ENCODE measurements at regions not wholly inside any gene's neighbourhood (a gene's known extent, or its start where the extent isn't known, plus 50 kb on each side); places are given as distances from the start of the nearest gene placed in this dataset.

- Histone ChIP-seq H3K4me3 (no peak overlapping the region), H3K4me1 (ENCODE audit: control insufficient read depth in 5 of 5, insufficient read depth in 5 of 5, low read length in 5 of 5) (peaks cover 0 to 5% (median 3%) of the 10 kb centered on the region in 5 donors), H3K9me3 (ENCODE audit: control insufficient read depth in 4 of 4, insufficient read depth in 3 of 4, low read length in 3 of 4) (no peaks in the 10 kb centered on the region), H3K9ac (ENCODE audit: insufficient read depth in 1 of 2, low read length in 2 of 2) (no peak overlapping the region), H3K27ac (ENCODE audit: low read depth in 1 of 2, low read length in 1 of 2) (no peak overlapping the region), H3K27me3 (ENCODE audit: control insufficient read depth in 3 of 3, insufficient read depth in 3 of 3, low read length in 2 of 3) (no peaks in the 10 kb centered on the region), H3K36me3 (ENCODE audit: control insufficient read depth in 4 of 4, insufficient read depth in 4 of 4, low read length in 4 of 4) (no peaks in the 10 kb centered on the region)
- ATAC-seq (ENCODE audit: insufficient read depth, low FRiP score), result no peak
- no peak for TF ChIP-seq CTCF (IDR thresholded peaks at IDR 0.05; ENCODE audit: control extremely low read depth, extremely low read depth)
- peak in 2 of 3 donors; percentile 26 to 38 for DNase-seq
- 57 to 62% methylated on average over 5 of the region's 5 CpGs for WGBS, 2 donors
Observed at GRCh38 chr6:80523010-80523409, 416.5 kb downstream of the BCKDHB start.

DNA sequence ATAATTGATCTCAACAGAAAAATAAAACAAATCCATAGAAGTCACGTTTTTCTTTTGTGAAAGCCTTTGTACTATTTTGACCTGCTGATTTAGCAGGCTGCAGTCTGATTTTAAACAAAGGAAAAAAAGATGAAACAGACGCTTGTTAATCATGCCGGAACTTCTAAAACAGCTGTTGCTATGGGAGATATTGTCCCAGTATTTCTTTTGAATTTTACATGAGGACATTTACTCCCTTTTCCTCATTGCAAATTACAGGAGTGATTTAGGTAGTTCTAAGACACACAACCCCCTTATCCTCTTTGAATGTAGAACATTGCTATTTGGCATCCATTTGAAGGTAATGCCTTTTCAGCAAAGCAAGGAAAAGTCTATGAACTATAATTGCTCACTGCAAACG lies 416.1 kb downstream of the BCKDHB start:
- H3K27ac ChIP-seq (ENCODE audit: low read depth in 1 of 2, low read length in 1 of 2), result no peak overlapping the region
- no peak for ATAC-seq (ENCODE audit: insufficient read depth, low FRiP score)
- peaks cover 0 to 5% (median 3%) of the 10 kb centered on the region in 5 donors for H3K4me1 ChIP-seq (ENCODE audit: control insufficient read depth in 5 of 5, insufficient read depth in 5 of 5, low read length in 5 of 5)
- no peaks in the 10 kb centered on the region for H3K9me3 ChIP-seq (ENCODE audit: control insufficient read depth in 4 of 4, insufficient read depth in 3 of 4, low read length in 3 of 4)
- no peak overlapping the region for H3K9ac ChIP-seq (ENCODE audit: insufficient read depth in 1 of 2, low read length in 2 of 2)
- H3K4me3 ChIP-seq, result no peak overlapping the region
- H3K36me3 ChIP-seq (ENCODE audit: control insufficient read depth in 4 of 4, insufficient read depth in 4 of 4, low read length in 4 of 4), result no peaks in the 10 kb centered on the region
- H3K27me3 ChIP-seq (ENCODE audit: control insufficient read depth in 3 of 3, insufficient read depth in 3 of 3, low read length in 2 of 3), result no peaks in the 10 kb centered on the region
- WGBS, 2 donors, result 61 to 76% methylated on average over 4 of the region's 4 CpGs
- TF ChIP-seq CTCF (IDR thresholded peaks at IDR 0.05; ENCODE audit: control extremely low read depth, extremely low read depth), result no peak
- DNase-seq, result peak in 1 of 3 donors; percentile 16

GRCh38 chr6:80519811-80520594 lies 413.5 kb downstream of the BCKDHB start:
- no peak for ATAC-seq (ENCODE audit: insufficient read depth, low FRiP score)
- Histone ChIP-seq H3K27ac (ENCODE audit: low read depth in 1 of 2, low read length in 1 of 2) (no peak overlapping the region), H3K9ac (ENCODE audit: insufficient read depth in 1 of 2, low read length in 2 of 2) (no peak overlapping the region), H3K27me3 (ENCODE audit: control insufficient read depth in 3 of 3, insufficient read depth in 3 of 3, low read length in 2 of 3) (no peaks in the 10 kb centered on the region), H3K36me3 (ENCODE audit: control insufficient read depth in 4 of 4, insufficient read depth in 4 of 4, low read length in 4 of 4) (no peaks in the 10 kb centered on the region), H3K4me3 (no peak overlapping the region), H3K9me3 (ENCODE audit: control insufficient read depth in 4 of 4, insufficient read depth in 3 of 4, low read length in 3 of 4) (no peaks in the 10 kb centered on the region), H3K4me1 (ENCODE audit: control insufficient read depth in 5 of 5, insufficient read depth in 5 of 5, low read length in 5 of 5) (peaks cover 0 to 5% (median 3%) of the 10 kb centered on the region in 5 donors)
- DNase-seq, result peak in 1 of 3 donors; percentile 29
- WGBS, 2 donors, result 92 to 93% methylated on average over 2 of the region's 2 CpGs
- TF ChIP-seq CTCF (IDR thresholded peaks at IDR 0.05; ENCODE audit: control extremely low read depth, extremely low read depth), result no peak

Data from lung (tissue), 11 donors.